ENCODE measurements at regions not wholly inside any gene's neighbourhood (a gene's known extent, or its start where the extent isn't known, plus 50 kb on each side); places are given as distances from the start of the nearest gene placed in this dataset.

GRCh38 chr3:118110211-118110610 lies 924.4 kb downstream of the IGSF11 start:
- Histone ChIP-seq H3K4me3 (no peak overlapping the region), H3K9me3 (no peaks in the 10 kb centered on the region), H3K36me3 (no peaks in the 10 kb centered on the region), H3K27me3 (no peaks in the 10 kb centered on the region), H3K4me1 (no peaks in the 10 kb centered on the region), H3K27ac (no peak overlapping the region)
- TF ChIP-seq POLR2AphosphoS5 (IDR thresholded peaks at IDR 0.05) (no peak), CTCF (IDR thresholded peaks at IDR 0.05) (no peak), POLR2A (IDR thresholded peaks at IDR 0.05) (no peak), EP300 (IDR thresholded peaks at IDR 0.05) (no peak)
- ATAC-seq: no peak
- WGBS, 2 donors (ENCODE audit: low coverage in 1 of 2): 82 to 88% methylated on average over 5 to 6 of the region's 6 CpGs

DNA sequence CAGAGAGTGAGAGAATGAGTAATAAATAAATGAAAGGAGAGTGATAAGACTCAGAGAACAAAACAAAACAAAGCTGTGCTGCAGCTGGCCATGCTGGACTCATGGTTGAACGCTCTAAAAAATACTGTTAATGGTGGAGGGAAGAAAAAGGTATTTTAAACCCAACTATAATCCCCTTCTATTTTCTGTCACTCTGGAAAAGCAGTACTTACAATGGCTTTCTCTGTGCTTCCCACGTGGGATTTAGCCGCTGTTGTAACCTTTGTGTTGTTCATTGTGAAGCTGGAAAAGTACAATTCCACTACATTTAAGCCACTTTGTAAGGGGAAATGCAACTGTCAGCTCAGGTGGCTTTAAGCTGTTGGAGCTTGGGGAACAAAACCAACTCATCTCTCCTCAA lies 917.7 kb downstream of the IGSF11 start:
- Histone ChIP-seq H3K27ac (no peak overlapping the region), H3K9me3 (no peaks in the 10 kb centered on the region), H3K4me3 (no peak overlapping the region), H3K27me3 (no peaks in the 10 kb centered on the region), H3K4me1 (no peaks in the 10 kb centered on the region), H3K36me3 (no peaks in the 10 kb centered on the region)
- no peak for ATAC-seq
- no peak for TF ChIP-seq POLR2AphosphoS5 (IDR thresholded peaks at IDR 0.05)
- TF ChIP-seq CTCF (IDR thresholded peaks at IDR 0.05): no peak
- no peak for TF ChIP-seq EP300 (IDR thresholded peaks at IDR 0.05)
- TF ChIP-seq POLR2A (IDR thresholded peaks at IDR 0.05): no peak
- WGBS, 2 donors (ENCODE audit: low coverage in 1 of 2): 42 to 47% methylated on average over 3 of the region's 3 CpGs

- WGBS, 2 donors (ENCODE audit: low coverage in 1 of 2): 80 to 87% methylated on average over 2 of the region's 2 CpGs
- no peaks in the 10 kb centered on the region for H3K9me3 ChIP-seq
- H3K4me1 ChIP-seq: no peaks in the 10 kb centered on the region
- TF ChIP-seq POLR2A (IDR thresholded peaks at IDR 0.05): no peak
- TF ChIP-seq CTCF (IDR thresholded peaks at IDR 0.05): no peak
- no peak for TF ChIP-seq POLR2AphosphoS5 (IDR thresholded peaks at IDR 0.05)
- no peak for TF ChIP-seq EP300 (IDR thresholded peaks at IDR 0.05)
- H3K27ac ChIP-seq: no peak overlapping the region
- no peak overlapping the region for H3K4me3 ChIP-seq
- no peaks in the 10 kb centered on the region for H3K36me3 ChIP-seq
- no peak for ATAC-seq
- no peaks in the 10 kb centered on the region for H3K27me3 ChIP-seq
Measured at GRCh38 chr3:118126751-118127150, 907.9 kb downstream of the IGSF11 start.

DNA sequence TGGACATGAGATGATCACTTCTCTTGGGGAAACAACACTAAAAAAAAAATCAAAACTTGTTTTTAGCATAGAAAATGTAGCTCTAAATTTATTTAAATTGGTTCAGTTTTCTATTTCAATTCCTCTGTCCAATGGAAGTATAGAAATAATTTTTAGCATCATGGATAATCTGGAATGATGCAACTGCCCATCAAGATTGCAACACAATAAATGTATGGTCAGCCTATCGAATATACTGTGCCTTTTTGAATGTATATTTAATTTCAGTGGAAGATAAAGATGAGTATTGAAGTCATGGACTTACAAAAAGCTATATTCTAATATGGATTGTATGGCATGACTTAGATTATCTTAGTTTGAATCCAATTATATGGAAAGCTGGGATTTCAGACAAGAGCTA lies 906.7 kb downstream of the IGSF11 start:
- Histone ChIP-seq H3K27me3 (no peaks in the 10 kb centered on the region), H3K27ac (no peak overlapping the region)
- WGBS, 2 donors (ENCODE audit: low coverage in 1 of 2): 70 to 74% methylated on average over 1 of the region's 1 CpG

More for the DNA sequence above, 906.7 kb downstream of the IGSF11 start:
- H3K36me3 ChIP-seq: no peaks in the 10 kb centered on the region
- TF ChIP-seq POLR2AphosphoS5 (IDR thresholded peaks at IDR 0.05): no peak
- TF ChIP-seq CTCF (IDR thresholded peaks at IDR 0.05): no peak
- TF ChIP-seq POLR2A (IDR thresholded peaks at IDR 0.05): no peak
- TF ChIP-seq EP300 (IDR thresholded peaks at IDR 0.05): no peak
- H3K4me1 ChIP-seq: no peaks in the 10 kb centered on the region
- H3K4me3 ChIP-seq: no peak overlapping the region
- H3K9me3 ChIP-seq: no peaks in the 10 kb centered on the region
- ATAC-seq: no peak
